WERI-Rb-1 (cell line): ENCODE measurements at regions not wholly inside any gene's neighbourhood (a gene's known extent, or its start where the extent isn't known, plus 50 kb on each side); places are given as distances from the start of the nearest gene placed in this dataset.
"Not testable (repeated sequence)": the region's sequence is repeated elsewhere in the genome, so short reads cannot be mapped to it uniquely, and the experiment has no call there.

Source experiments
- DNase-seq: peaks from one replicate; pipeline ENCODE4 v3.0.0-alpha.2; 2020
- H3K27ac ChIP-seq: fragments of 250-450 bp; sonication (Bioruptor Pico); 2 replicates; pipeline ENCODE4 v1.5.1; 2020; ENCODE audit warnings: mild to moderate bottlenecking, moderate library complexity
- H3K27me3 ChIP-seq: fragments of 250-450 bp; sonication (Bioruptor Pico); 2 replicates; pipeline ENCODE4 v1.5.1; 2021; ENCODE audit warnings: mild to moderate bottlenecking, low read depth, moderate library complexity; ENCODE audit not compliant: insufficient read depth, severe bottlenecking
- H3K36me3 ChIP-seq: fragments of 250-450 bp; sonication (Bioruptor Pico); 2 replicates; pipeline ENCODE4 v1.5.1; 2020; ENCODE audit warnings: mild to moderate bottlenecking, moderate library complexity
- H3K4me3 ChIP-seq: 2 replicates; pipeline ENCODE4 v1.5.1; 2011; ENCODE audit warnings: low read depth, mild to moderate bottlenecking, control low read depth, low read length
- H3K9me3 ChIP-seq: fragments of 250-450 bp; sonication (Bioruptor Pico); 2 replicates; pipeline ENCODE4 v1.5.1; 2021; ENCODE audit warnings: mild to moderate bottlenecking, moderate library complexity; ENCODE audit not compliant: severe bottlenecking
- TF ChIP-seq, protein P1 (sequence below): IDR thresholded peaks from 2 replicates; pipeline ENCODE4 v1.5.1; 2011; ENCODE audit warnings: low read depth, mild to moderate bottlenecking, control low read depth, inconsistent platforms, low read length

GRCh38 chr4:183044924-183045640 is 54.0 kb upstream of the WWC2 start:
- H3K36me3 ChIP-seq, H3K9me3 ChIP-seq, DNase-seq, H3K4me3 ChIP-seq, H3K27ac ChIP-seq, H3K27me3 ChIP-seq: not testable (repeated sequence)

GRCh38 chr4:183038436-183038835 is 60.6 kb upstream of the WWC2 start:
- DNase-seq = no peak
- TF ChIP-seq, protein P1, sequence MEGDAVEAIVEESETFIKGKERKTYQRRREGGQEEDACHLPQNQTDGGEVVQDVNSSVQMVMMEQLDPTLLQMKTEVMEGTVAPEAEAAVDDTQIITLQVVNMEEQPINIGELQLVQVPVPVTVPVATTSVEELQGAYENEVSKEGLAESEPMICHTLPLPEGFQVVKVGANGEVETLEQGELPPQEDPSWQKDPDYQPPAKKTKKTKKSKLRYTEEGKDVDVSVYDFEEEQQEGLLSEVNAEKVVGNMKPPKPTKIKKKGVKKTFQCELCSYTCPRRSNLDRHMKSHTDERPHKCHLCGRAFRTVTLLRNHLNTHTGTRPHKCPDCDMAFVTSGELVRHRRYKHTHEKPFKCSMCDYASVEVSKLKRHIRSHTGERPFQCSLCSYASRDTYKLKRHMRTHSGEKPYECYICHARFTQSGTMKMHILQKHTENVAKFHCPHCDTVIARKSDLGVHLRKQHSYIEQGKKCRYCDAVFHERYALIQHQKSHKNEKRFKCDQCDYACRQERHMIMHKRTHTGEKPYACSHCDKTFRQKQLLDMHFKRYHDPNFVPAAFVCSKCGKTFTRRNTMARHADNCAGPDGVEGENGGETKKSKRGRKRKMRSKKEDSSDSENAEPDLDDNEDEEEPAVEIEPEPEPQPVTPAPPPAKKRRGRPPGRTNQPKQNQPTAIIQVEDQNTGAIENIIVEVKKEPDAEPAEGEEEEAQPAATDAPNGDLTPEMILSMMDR = no peak
- no peaks in the 10 kb centered on the region for H3K9me3 ChIP-seq
- H3K4me3 ChIP-seq = no peak overlapping the region
- no peaks in the 10 kb centered on the region for H3K27me3 ChIP-seq
- no peaks in the 10 kb centered on the region for H3K36me3 ChIP-seq
- H3K27ac ChIP-seq = no peak overlapping the region

DNA sequence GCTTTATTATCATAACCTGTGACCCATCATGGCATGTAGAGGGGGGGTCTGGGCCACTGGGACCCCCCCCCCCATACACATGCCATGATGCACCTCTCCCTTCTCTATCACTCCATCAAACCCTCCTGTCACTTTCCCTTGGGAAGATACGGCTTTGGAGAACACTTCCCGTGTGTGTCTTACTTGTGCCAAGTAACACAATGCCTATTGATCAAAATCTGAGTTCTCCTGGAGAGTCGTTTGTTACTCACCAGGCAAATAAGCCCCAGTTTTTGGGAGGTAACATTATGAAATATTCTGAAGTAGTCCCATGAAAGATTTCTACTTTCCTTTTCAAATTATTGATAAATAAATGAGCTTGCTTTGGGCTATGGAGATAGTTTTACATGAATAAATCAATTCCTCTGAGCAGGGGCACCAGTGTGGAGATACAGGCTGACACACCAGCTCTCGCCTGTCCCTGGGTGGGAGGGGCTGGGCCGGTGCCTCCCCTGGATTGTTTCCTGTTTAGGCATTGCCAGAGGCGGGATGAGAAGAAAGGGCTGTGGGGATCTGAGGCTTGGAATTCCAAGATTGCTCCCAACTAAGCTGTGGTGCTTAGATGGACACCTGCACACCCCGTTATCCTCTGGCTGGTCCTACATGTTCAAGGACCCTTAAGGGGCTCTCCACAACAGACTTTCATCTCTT is 63.2 kb upstream of the WWC2 start:
- TF ChIP-seq, protein P1 = no peak
- H3K9me3 ChIP-seq = no peaks in the 10 kb centered on the region
- peaks cover 2% of the 10 kb centered on the region for H3K27me3 ChIP-seq
- H3K27ac ChIP-seq = no peak overlapping the region
- DNase-seq = no peak
- H3K4me3 ChIP-seq = no peak overlapping the region
- H3K36me3 ChIP-seq = no peaks in the 10 kb centered on the region

GRCh38 chr4:183035256-183035655 is 63.8 kb upstream of the WWC2 start:
- Histone ChIP-seq H3K27me3 (peaks cover 4% of the 10 kb centered on the region), H3K9me3 (no peaks in the 10 kb centered on the region), H3K27ac (no peak overlapping the region), H3K4me3 (no peak overlapping the region), H3K36me3 (no peaks in the 10 kb centered on the region)
- TF ChIP-seq, protein P1 = no peak
- no peak for DNase-seq

GRCh38 chr4:183030823-183031222 is 68.2 kb upstream of the WWC2 start:
- no peak overlapping the region for H3K4me3 ChIP-seq
- peaks cover 13% of the 10 kb centered on the region for H3K27me3 ChIP-seq
- no peaks in the 10 kb centered on the region for H3K36me3 ChIP-seq
- TF ChIP-seq, protein P1 = no peak
- no peak for DNase-seq
- H3K9me3 ChIP-seq = no peaks in the 10 kb centered on the region
- no peak overlapping the region for H3K27ac ChIP-seq

DNA sequence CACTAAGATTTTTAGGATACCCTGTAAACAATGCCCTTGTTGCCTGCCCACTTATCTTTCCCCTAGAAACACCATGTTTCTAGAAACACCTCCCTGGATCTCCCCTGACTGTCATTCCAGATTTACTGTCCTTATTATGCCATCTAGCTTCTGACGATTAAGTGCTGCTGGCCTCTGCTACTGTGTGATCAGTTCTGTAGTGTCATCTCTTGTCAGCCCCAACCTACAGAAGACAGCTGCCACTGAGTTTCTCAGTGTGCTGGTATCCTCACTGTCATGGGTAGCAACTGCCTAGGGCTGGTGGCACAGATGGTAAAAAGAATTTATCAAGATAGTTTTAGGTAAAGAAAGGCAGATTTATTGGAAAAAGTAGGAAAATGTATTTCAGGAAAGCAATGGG is 68.7 kb upstream of the WWC2 start:
- DNase-seq = no peak
- H3K4me3 ChIP-seq = no peak overlapping the region
- TF ChIP-seq, protein P1 = no peak
- H3K27me3 ChIP-seq = peaks cover 13% of the 10 kb centered on the region
- no peaks in the 10 kb centered on the region for H3K36me3 ChIP-seq
- H3K27ac ChIP-seq = no peak overlapping the region
- no peaks in the 10 kb centered on the region for H3K9me3 ChIP-seq
